B cell (primary cell): ENCODE measurements at regions not wholly inside any gene's neighbourhood (a gene's known extent, or its start where the extent isn't known, plus 50 kb on each side); places are given as distances from the start of the nearest gene placed in this dataset.
A peak's percentile ranks its signal among the peaks of the same experiment; 100 is the strongest.

ENCODE experiments used
- ATAC-seq: fragments of 200-7000 bp; cut with Tn5 transposase; one replicate; pipeline ENCODE4 v1.10.0; 2021; ENCODE audit warnings: low read depth, mild to moderate bottlenecking, moderate number of reproducible peaks, moderate library complexity
- CTCF ChIA-PET: fragments of 350-600 bp; sonication (Branson Sonifier 250); formaldehyde crosslinking; loops from one replicate; lab custom pipeline; 2021; ENCODE audit warnings: antibody characterized with exemption, inconsistent platforms; lab: Charles Lee
- POLR2A ChIA-PET: fragments of 350-600 bp; sonication (Branson Sonifier 250); formaldehyde crosslinking; loops from one replicate; lab custom pipeline; 2021; ENCODE audit warnings: antibody characterized with exemption; lab: Charles Lee
- DNase-seq: peaks from one replicate; pipeline ENCODE4 v3.0.0; 2013
- H2AFZ ChIP-seq: 2 replicates; pipeline ENCODE4 v1.6.1; 2012; ENCODE audit warnings: mild to moderate bottlenecking, low read depth, low read length; ENCODE audit not compliant: insufficient read depth, poor library complexity, severe bottlenecking
- H3K27ac ChIP-seq, 2 donors: 1 replicate in 1 of 2; 2 replicates in 1 of 2; pipeline ENCODE4 v1.5.1; 2012 to 2013; ENCODE audit warnings: low read length in 2 of 2, mild to moderate bottlenecking in 2 of 2, moderate library complexity in 1 of 2
- H3K27me3 ChIP-seq, 4 experiments: fragments of 200-600 bp in 1 of 4; sonication (generic) in 1 of 4; replicated peaks in 1 of 4; 1 replicate in 2 of 4; 2 replicates in 2 of 4; pipeline versions ENCODE4 v1.6.1 to v1.7.0; 2013 to 2016; ENCODE audit warnings: low read length in 3 of 4, mild to moderate bottlenecking in 2 of 4, mixed read lengths in 1 of 4, moderate library complexity in 1 of 4; ENCODE audit not compliant: insufficient read depth in 4 of 4, control insufficient read depth in 3 of 4; ENCODE audit errors: control extremely low read depth in 1 of 4
- H3K36me3 ChIP-seq, 2 experiments: replicated peaks in 1 of 2; 1 replicate in 1 of 2; 2 replicates in 1 of 2; pipeline versions ENCODE4 v1.6.1 to v1.7.1; 2013; ENCODE audit warnings: low read length in 1 of 2; ENCODE audit not compliant: insufficient read depth in 2 of 2, control insufficient read depth in 1 of 2; ENCODE audit errors: control extremely low read depth in 1 of 2, extremely low read depth in 1 of 2
- H3K4me1 ChIP-seq, 2 donors: fragments of 200-600 bp in 1 of 2; sonication (generic) in 1 of 2; 1 replicate in 1 of 2; 2 replicates in 1 of 2; pipeline versions ENCODE4 v1.5.1 to v1.6.1; 2013 to 2017; ENCODE audit warnings: low read length in 2 of 2; ENCODE audit not compliant: control insufficient read depth in 2 of 2, insufficient read depth in 2 of 2
- H3K4me2 ChIP-seq: replicated peaks from 2 replicates; pipeline ENCODE3; 2012; ENCODE audit warnings: mild to moderate bottlenecking, low read depth, low read length; ENCODE audit not compliant: poor library complexity, severe bottlenecking
- H3K4me3 ChIP-seq, 5 experiments: fragments of 200-600 bp in 1 of 5; sonication (generic) in 1 of 5; 1 replicate in 3 of 5; 2 replicates in 2 of 5; pipeline versions ENCODE4 v1.5.1 to v1.7.0; 2011 to 2016; ENCODE audit warnings: low read length in 4 of 5, mild to moderate bottlenecking in 4 of 5, low read depth in 2 of 5, control low read depth in 1 of 5, moderate library complexity in 1 of 5; ENCODE audit not compliant: insufficient read depth in 1 of 5; ENCODE audit errors: control extremely low read depth in 1 of 5, extremely low read depth in 1 of 5
- H3K79me2 ChIP-seq: fragments of 200-600 bp; sonication (generic); one replicate; pipeline ENCODE4 v1.6.0; 2016; ENCODE audit warnings: low read length; ENCODE audit not compliant: control insufficient read depth, insufficient read depth
- H3K9ac ChIP-seq: fragments of 200-600 bp; sonication (generic); 2 replicates; pipeline ENCODE4 v1.6.1; 2017; ENCODE audit warnings: mild to moderate bottlenecking, low read length, moderate library complexity
- H3K9me3 ChIP-seq, 3 donors: one replicate each; pipeline versions ENCODE4 v1.6.1 to v1.7.1; 2013; ENCODE audit warnings: low read length in 2 of 3; ENCODE audit not compliant: control insufficient read depth in 2 of 3, insufficient read depth in 1 of 3; ENCODE audit errors: control extremely low read depth in 1 of 3
- H4K20me1 ChIP-seq: 2 replicates; pipeline ENCODE4 v1.6.0; 2012; ENCODE audit warnings: mild to moderate bottlenecking, low read length; ENCODE audit not compliant: insufficient read depth, control insufficient read depth, poor library complexity, severe bottlenecking
- H3K27ac Mint-ChIP-seq: one replicate; pipeline ENCODE4 v1.8.0; 2021; ENCODE audit warnings: mixed read lengths
- H3K27me3 Mint-ChIP-seq: one replicate; pipeline ENCODE4 v1.8.0; 2021; ENCODE audit warnings: mixed read lengths
- H3K4me1 Mint-ChIP-seq: one replicate; pipeline ENCODE4 v1.8.0; 2021; ENCODE audit warnings: mixed read lengths
- H3K4me3 Mint-ChIP-seq: one replicate; pipeline ENCODE4 v1.8.0; 2021; ENCODE audit warnings: mixed read lengths
- H3K9me3 Mint-ChIP-seq: one replicate; pipeline ENCODE4 v1.8.0; 2022; ENCODE audit warnings: mixed read lengths; ENCODE audit not compliant: insufficient read depth
- CTCF ChIP-seq: fragments of 200-600 bp; IDR thresholded peaks from one replicate; pipeline ENCODE4 v1.8.0; 2022; ENCODE audit warnings: antibody characterized with exemption, mild to moderate bottlenecking
- EZH2 ChIP-seq: IDR thresholded peaks from 2 replicates; pipeline ENCODE4 v1.6.1; 2012; ENCODE audit warnings: borderline replicate concordance, low read depth, mild to moderate bottlenecking, moderate library complexity, low read length; ENCODE audit not compliant: insufficient read depth, poor library complexity, severe bottlenecking
- WGBS: methylation state at CpG from one replicate; pipeline ENCODE4 v1.1.5; 2013; ENCODE audit warnings: missing lambda C conversion rate; ENCODE audit not compliant: insufficient coverage; 5-methylcytosine and 5-hydroxymethylcytosine counted together
- intact Hi-C: fragments of 100-400 bp; cut with micrococcal nuclease; formaldehyde crosslinking; loops from one replicate; pipeline ENCODE4 v1.10.0; 2022

- Histone ChIP-seq H3K4me3 (peak overlapping the region; percentile 39 to 77 (median 63)), H3K79me2 (no peaks in the 10 kb centered on the region), H3K9me3 (no peaks in the 10 kb centered on the region), H4K20me1 (no peaks in the 10 kb centered on the region), H2AFZ (peak overlapping the region; percentile 93), H3K27ac (peak overlapping the region; percentile 14 to 65), H3K4me1 (peaks cover 8 to 9% of the 10 kb centered on the region in 2 donors), H3K4me2 (peak overlapping the region; percentile 82), H3K27me3 (peaks cover 0 to 9% (median 3%) of the 10 kb centered on the region in 4 experiments), H3K36me3 (no peaks in the 10 kb centered on the region), H3K9ac (peak overlapping the region; percentile 75)
- TF ChIP-seq EZH2 (no peak), CTCF (peak; percentile 79)
- peaks cover 10% of the 10 kb centered on the region for H3K4me1 Mint-ChIP-seq
- ChIA-PET POLR2A (interaction anchor here (0.7 kb wide), 1 partner anchor 101 kb away, joined by 5 read pairs; no protein-coding TSS in a partner anchor), CTCF (interaction anchor here (0.6 to 7.3 kb wide), 33 partner anchors 9 to 338 kb away, joined by 3 to 83 read pairs (median 5); no protein-coding TSS in a partner anchor)
- intact Hi-C loops: loop anchor here (1.0 to 2.0 kb wide), 5 partner anchors 18 to 339 kb away; no protein-coding TSS in a partner anchor
- H3K27me3 Mint-ChIP-seq: peaks cover 7% of the 10 kb centered on the region
- peak; percentile 81 for DNase-seq
- peak; percentile 97 for ATAC-seq
- no peaks in the 10 kb centered on the region for H3K9me3 Mint-ChIP-seq
- WGBS: 5% methylated on average over 21 of the region's 25 CpGs
- peak overlapping the region; percentile 43 for H3K27ac Mint-ChIP-seq
- H3K4me3 Mint-ChIP-seq: peak overlapping the region; percentile 89
Measured at GRCh38 chr6:137415127-137415833, 78.9 kb downstream of the OLIG3 start.

GRCh38 chr6:137414599-137414998 is 79.6 kb downstream of the OLIG3 start:
- peak overlapping the region; percentile 75 for H3K9ac ChIP-seq
- no peak for DNase-seq
- TF ChIP-seq EZH2: no peak
- no peak for TF ChIP-seq CTCF
- peaks cover 7% of the 10 kb centered on the region for H3K27me3 Mint-ChIP-seq
- peak overlapping the region; percentile 93 for H2AFZ ChIP-seq
- intact Hi-C loops: loop anchor here (2.0 kb wide), 2 partner anchors 18 to 320 kb away; no protein-coding TSS in a partner anchor
- H3K4me2 ChIP-seq: peak overlapping the region; percentile 82
- no peak for ATAC-seq
- no peaks in the 10 kb centered on the region for H4K20me1 ChIP-seq
- H3K9me3 ChIP-seq: no peaks in the 10 kb centered on the region
- WGBS: 78% methylated on average over 3 of the region's 7 CpGs
- H3K36me3 ChIP-seq: no peaks in the 10 kb centered on the region
- no peaks in the 10 kb centered on the region for H3K79me2 ChIP-seq
- H3K4me3 ChIP-seq: peak overlapping the region in 2 of 5 experiments; percentile 55 to 71
- peaks cover 0 to 9% (median 3%) of the 10 kb centered on the region in 4 experiments for H3K27me3 ChIP-seq
- H3K4me1 ChIP-seq: peaks cover 8 to 9% of the 10 kb centered on the region in 2 donors
- no peak overlapping the region for H3K27ac Mint-ChIP-seq
- H3K4me3 Mint-ChIP-seq: peak overlapping the region; percentile 89
- H3K27ac ChIP-seq: no peak overlapping the region
- H3K9me3 Mint-ChIP-seq: no peaks in the 10 kb centered on the region
- POLR2A ChIA-PET: no interaction called here
- H3K4me1 Mint-ChIP-seq: peaks cover 10% of the 10 kb centered on the region
- CTCF ChIA-PET: interaction anchor here (1.0 to 7.3 kb wide), 11 partner anchors 12 to 338 kb away, joined by 3 to 83 read pairs (median 5); no protein-coding TSS in a partner anchor
